ENCODE measurements at regions not wholly inside any gene's neighbourhood (a gene's known extent, or its start where the extent isn't known, plus 50 kb on each side); places are given as distances from the start of the nearest gene placed in this dataset.

DNA sequence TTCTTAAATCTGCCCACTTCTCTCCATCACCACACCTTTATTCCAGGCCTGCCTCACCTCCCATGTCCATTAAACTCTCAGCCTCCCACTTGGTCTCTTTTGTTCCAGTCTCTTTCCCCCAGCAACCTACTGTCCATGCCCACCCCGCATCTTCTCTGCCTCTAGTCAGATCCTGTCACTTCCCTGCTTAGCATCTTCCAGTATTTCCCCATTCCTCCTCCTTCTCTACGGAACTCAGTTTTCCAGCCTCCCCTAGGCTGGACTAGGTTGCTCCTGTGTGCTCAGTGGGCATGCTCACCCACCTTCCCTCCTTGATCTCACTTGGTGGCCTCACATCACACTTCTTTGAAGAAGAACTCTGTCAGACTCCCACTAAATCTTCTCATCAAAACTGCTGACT lies 179.8 kb downstream of the BAMBI start:
- no peak for DNase-seq (ENCODE audit: low read depth in 2 of 2)

DNA sequence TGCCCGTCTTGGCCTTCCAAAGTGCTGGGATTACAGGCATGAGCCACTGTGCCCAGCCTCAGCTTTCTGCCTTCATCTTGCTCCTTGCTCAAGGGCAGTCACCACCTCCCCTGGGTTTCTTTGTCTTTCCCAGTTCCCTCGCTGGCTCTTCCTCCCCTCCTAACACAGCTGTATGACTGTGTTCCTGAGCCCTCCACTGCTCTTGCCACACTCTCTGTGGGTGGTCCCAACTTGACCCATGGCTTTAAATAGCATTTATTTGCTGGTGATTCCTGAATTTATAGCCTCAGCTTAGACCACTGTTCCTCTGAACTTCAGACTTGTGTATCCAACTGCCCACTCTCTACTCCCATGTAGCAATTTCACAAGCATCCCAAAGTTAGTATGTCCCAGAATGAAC lies 181.3 kb downstream of the BAMBI start:
- DNase-seq (ENCODE audit: low read depth in 2 of 2) = no peak

DNA sequence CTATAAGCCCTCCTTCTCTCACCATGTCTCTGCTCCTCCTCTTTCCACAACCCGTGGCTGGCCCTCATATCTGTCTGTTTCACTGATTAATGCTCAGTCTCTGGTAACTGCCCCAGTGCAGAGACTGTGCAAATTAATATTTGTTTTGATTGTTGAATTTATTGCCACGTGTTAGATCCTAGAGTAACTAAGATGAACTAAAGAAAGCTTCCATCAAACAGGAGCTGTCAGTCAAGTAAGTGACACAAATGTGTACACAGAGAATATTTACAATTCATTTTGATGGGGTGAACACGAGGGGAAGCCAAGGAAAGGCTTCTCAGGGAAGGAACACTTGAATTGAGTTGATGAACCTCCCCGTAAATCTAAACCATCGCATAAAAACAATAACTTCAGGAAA lies 182.5 kb downstream of the BAMBI start:
- no peak for DNase-seq (ENCODE audit: low read depth in 2 of 2)

DNA sequence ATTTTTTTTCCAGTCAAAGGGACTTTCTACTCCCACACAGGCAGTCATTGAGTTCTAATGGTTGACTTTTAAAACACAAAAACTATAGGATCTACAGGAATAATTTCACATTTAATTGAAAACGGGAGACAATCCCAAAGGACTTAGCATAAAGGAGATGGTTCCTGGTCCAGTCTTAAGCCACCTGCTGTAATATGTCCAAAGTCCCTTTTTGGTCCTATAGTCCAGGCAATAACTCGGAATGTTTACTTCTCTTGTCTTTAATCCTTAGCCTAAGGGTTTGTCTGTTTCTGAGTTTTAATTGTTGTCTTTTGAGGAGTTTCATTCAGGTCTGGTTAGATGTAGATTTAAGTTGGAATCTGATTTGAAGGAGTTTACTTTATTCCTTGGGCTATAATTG lies 184.9 kb downstream of the BAMBI start:
- no peak for DNase-seq (ENCODE audit: low read depth in 2 of 2)

DNA sequence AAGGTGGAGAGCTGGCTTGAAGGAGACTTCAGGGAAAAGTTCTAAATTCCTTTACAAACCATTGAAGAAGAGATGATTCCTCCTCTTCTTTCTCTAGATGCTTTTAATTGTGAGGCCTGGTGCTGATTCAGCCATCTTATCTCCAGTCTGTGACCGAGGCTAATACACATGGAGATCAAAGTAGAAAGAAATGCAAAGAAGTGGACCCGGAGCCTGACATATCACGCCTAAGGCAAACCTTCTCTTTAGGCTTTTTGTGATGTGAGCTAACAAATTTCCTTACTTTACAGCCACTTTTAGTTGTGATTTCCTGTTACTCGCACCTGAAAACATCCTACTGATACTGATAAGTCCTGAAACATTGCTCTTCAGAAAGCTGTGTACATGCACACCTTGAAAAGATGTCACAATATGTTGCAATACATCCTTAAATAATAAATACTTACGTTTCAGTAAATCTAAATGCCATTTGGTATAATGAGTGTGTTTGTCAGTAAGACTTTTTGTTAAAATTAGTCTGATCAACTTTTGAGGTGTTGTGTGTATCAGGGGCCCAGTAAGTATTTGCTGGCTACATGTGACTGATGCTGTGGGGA lies 192.4 kb downstream of the BAMBI start:
- DNase-seq (ENCODE audit: low read depth in 2 of 2) = no peak

DNA sequence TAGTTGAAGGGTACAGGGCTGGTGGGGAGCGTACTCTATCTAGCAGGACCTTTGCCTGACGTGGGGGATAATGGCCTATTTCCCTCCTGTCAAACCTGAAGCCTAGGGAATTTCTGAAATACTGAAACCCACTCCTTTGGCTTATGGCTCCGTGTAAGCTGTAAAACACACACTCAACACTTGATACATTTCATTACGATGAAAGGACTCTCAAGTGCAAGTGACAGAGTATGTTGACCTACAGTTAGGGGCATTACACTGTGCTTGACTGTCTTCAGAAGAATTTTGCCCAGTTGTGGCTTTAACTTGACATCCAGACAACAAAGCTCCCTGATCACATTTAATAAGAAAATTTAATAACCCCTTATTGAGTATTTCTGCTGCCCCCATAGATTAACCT lies 194.3 kb downstream of the BAMBI start:
- DNase-seq (ENCODE audit: low read depth in 2 of 2) = no peak

DNA sequence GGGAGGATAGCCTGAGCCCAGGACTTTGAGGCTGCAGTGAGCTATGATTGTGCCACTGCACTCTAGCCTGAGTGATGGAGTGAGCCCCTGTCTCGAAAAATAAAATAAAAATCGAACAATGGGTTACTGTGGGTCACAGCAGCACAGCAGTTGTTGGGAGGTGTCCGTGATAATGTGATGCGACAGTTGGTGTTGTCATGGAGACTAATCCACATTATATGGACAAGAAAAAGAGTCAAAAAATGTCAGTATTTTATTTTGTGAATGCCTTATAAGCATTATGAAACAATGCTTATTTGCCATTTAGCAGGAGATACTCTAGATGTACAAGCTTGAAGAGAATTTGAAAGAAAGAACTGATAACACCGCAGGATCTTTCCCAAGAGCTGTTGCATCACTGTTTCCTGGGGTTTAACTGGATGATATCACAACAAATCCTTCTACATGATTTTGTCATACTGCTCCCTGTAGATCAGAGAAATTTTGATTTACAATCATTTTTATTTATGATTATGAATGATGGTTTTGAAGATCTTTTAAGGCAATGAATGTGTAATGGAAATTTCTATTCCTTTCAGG lies 195.4 kb downstream of the BAMBI start:
- DNase-seq (ENCODE audit: low read depth in 2 of 2) = no peak

DNA sequence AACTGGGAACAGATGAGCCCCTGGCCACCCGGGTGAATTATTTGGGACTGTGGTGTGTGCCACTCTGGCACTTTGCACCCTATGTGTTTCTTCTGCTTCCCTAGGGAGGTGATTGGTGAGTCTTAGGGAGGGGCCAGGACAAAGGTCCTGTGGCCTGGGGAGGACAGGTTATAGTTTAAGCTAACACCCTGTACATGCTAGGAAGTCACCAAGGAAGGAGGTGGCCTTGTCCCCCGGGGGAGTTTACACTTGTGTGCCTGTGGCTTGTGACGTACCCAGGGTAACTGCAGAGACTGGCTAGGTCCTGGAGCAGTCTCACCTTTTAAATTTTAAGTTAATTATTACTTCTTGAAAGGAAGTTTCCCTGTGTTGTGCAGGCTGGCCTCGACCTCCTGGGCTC lies 196.2 kb downstream of the BAMBI start:
- no peak for DNase-seq (ENCODE audit: low read depth in 2 of 2)

DNA sequence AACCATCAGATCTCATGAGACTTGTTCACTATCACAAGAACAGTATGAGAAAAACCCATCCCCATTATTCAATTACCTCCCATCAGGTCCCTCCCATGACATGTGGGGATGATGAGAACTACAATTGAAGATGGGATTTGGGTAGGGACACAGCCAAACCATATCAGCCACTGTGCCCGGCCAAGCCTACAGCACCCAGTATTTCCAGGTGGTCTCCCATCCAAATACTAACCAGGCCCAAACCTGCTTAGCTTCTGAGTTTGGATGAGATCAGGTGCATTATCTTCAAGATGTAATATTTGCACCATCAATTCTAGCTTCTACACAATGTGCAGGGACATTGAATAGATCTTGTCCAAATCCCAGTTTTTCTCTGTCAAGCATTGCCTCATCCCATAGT lies 196.9 kb downstream of the BAMBI start:
- no peak for DNase-seq (ENCODE audit: low read depth in 2 of 2)

DNA sequence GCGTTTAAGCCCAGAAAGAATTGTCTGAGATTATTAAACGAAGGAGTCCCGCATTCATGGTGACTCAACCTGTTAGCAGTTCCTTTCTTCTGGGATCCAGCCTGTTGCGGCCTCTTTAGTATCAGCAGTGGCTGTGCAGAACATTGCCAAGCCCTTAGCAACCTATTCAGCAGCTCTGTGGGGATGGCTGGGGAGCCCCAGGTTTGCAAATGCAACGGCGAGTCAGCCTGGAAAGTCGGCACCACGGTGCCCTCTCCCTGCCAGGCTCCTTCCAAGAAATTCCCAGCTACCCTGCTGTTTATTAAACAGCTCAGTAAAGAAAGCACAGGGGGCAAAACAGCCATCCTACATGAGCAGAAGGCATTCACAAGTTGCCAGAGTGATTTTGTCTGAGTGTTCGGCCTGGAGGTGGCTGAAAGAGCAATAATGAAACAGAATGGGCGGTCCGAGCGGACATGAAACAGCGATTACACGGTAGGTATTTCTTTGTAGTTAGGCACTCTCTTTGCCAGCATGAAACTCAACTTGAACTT lies 198.3 kb downstream of the BAMBI start:
- DNase-seq (ENCODE audit: low read depth in 2 of 2) = peak in 1 of 2 donors; percentile 7

DNA sequence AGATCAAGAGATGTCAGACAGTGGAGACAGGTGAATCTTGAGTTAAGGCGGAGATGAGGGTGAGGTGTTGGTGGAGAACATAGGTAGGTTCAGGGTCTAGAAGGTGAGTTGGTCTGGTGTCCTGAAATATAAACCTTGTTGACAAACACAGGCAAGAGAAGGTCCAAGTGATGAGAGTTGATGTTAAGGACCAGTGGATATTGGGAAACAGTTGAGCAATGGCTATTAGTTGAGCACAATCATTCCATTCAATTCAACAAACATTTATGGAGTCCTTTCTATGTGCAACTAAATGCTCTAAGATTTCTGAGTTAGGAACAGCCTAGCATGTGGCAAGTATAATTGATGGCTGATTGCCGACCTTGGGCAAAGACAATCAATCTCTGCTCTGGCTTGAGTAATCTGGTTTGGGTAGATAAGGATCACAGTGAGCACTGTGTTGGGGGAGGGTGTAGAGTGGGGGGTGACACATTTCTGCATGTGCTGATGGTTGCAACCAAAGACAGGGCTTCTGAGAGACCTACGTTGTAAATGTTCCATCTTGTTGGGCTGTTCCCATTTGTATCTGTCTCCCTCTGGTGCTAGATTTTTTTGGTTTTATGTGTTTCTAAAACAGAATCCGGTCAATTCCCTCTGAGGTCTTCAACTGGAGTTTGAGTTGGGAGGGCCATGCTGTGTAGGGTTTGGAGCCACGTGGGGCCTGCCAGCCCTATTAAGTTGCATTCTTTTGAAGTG lies 201.1 kb downstream of the BAMBI start:
- DNase-seq (ENCODE audit: low read depth in 2 of 2) = no peak

DNA sequence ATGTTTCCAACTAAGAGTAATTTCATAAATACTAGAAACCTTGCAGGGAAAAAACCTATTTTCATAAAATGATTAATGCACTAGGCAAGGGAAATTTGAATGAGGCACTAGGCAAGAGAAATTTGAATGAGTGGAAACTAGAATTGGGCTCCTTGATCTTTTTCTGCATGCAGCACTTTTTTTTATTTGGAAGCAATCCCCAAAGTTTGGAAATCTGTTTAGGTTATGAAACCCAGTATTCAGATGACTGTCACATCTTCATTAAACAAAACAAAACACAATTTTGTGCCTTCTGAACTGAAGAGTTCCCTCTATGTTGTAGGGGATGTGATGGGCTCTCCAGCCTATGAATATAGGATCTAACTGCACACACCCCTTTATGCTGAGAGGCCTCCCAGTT lies 201.9 kb downstream of the BAMBI start:
- no peak for DNase-seq (ENCODE audit: low read depth in 2 of 2)

DNA sequence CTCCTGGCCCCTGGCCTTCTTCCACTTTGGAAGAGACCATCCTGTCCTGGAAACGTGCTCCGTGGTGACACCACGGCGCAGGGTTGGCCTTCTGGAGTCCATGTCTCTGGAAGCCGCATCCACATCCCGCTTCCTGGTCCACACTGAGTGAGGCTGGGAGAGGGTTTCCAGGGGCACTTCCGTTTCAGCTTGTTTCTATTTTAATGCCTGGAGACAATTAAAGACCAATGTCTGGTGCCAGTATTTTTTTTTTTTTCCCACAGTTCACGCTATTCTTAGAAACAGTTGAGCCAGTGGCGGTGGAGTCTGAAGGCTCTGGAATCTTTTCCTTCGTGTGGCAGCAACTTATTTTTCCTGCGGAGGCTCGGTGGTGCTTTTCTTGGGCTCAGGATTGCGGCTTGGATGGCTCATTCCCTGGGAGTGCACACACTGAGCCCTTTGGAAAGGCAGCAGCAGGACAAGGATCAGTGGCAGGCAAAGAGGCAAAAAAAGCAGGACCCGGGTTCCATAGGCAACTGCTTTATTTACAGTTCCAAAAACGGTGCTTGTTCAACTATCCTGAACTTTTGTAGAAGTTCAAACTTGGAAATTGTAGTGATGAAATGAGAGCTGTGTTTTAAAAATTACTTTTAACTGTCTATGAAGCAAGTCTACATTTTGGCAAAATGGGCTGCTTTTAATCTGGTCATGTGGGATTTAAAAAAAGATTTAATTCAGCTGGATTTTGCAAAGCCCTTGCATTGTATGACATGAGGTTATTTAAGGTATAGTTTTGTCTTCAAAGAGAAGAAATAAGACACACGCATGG lies 202.8 kb downstream of the BAMBI start:
- peak in 1 of 2 donors; percentile 30 for DNase-seq (ENCODE audit: low read depth in 2 of 2)

DNA sequence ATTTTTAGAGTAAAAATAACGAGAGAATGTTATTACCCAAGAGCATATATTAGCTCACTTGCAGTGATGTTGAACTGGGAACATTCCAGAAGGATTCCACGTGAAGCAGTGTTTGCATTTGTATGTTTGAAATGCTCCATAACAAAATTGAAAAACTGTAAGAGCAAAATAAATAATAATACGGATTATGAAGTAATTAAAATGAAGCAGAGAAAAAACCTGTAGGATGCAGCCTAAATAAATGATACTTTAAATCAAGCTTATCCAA lies 203.3 kb downstream of the BAMBI start:
- no peak for DNase-seq (ENCODE audit: low read depth in 2 of 2)

DNA sequence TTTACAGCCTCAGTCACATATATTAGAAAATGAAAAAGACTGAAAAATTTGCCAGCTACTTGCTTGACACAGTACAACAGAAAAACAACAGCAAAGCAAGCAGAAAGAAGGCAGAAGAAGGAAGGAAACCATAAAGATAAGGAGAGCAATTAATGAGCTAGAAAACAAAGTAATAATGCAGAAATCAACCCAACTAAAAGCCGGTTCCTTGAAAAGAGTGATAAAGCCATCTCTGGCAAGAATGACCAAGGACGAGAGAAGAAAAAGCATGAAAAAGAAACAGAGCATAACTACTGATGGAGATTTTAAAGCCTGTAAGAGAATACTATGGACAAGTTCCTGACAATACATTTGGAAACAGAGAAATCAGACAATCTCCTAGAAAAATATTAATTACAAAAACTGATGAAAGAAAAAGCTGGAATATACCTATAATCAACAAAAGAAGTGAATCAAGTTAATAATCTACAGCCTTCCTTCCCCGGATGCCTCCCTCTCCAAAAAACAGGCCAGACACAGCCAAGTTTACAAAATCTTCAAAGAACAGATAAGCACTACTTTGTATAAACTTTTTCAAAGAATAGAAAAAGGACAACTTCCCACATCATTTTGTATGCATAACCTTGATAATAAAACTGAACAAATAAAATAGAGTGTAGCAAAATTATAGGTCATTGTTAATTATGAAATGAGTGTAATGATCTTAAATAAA lies 204.0 kb downstream of the BAMBI start:
- no peak for DNase-seq (ENCODE audit: low read depth in 2 of 2)

DNA sequence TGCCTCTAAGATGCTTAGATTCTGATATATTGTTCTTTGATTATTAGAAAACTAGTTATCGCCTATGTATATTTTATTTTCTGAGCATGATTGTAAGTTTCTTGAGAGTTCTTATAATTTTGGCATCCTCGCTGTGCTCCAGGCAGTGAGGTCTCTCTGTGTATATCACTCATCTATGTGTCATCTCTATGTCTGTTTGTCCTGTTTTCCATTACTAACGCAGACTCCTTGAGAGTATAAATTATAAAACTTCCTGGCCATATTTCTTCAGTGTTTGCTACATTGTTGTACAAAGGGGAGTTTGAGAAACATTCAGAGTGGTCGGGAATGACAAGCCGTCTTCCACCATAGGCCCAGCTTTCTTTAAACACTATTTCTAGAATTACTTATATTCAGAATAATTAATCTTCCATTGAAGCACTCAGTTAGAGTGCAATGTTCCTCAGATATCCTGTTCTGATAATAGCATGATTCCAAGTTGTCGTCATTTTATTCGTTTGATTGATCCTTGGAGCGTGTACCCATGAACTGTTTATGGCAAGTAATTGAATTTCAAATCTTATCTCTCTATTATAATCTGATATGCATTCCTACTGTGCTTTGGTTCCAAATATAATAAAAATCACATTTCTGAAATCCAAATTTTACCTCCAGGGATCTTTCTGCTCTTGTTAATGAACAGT lies 206.6 kb downstream of the BAMBI start:
- DNase-seq (ENCODE audit: low read depth in 2 of 2) = no peak

DNA sequence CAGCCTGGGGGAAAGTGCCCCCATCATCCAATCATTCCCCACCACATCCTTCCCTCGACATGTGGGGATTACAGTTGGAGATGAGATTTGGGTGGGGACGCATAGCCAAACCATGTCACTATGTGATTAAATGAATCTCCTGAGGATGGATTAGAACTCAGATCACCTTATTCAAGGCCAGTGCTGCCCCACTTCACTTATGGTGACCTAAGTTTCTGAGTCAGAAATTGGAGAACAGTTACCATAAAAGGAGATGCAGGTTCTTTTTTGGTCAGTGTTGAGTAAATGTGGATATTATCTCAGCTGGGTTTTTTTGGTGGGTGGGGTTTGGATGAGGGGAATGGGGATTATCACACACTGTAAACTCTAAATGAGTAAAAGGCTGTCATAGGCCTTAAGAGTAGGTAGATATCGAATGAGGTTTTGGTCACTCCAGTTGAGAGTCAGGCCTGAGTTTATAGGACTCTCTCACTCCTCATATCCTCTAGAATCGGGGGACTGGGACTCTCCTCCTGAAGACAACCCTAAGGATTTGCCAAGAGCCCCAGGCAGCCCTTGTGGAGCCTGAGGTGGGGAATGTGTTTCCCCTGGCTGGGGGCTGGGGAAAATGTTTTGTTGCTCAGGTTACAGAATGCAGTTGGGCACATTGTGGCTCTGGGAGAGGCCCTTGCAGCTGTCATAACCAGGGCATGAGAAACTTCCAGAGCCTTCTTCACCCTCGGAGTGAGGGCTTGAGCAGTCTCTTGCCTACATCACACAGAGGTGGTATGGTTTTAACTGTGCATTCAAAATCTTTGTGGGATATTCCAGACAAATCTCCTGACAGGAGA lies 213.0 kb downstream of the BAMBI start:
- DNase-seq (ENCODE audit: low read depth in 2 of 2) = no peak

DNA sequence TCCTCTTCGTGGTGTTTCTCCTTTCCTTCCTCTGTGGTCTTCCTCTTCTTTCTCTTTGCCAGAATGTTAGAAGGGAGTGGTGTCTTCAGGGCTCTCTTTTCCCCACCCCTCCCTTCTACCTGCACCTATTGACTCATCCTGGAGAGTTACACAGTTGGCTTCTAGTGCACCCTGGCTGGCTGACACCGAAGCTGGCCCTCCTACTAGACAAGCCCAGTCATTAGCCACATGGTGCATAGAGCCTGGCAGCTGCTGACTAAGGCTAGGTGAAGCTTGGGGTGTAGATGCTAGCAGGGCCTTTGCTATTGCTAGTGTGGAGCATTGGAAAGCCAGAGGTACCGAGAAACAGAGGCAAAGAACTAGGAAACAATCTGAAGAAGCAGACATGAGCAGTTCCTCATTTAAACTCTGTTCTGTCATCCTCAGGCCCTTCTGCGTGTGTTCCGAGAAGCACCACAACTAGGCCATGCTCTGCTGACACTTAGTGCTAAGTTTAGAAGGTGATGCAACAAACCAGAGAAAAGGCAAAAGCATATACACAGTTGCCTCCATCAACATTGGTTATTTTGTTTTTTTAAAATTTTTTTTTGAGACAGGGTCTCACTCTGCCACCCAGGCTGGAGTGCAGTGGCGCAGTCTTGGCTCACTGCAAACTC lies 213.9 kb downstream of the BAMBI start:
- no peak for DNase-seq (ENCODE audit: low read depth in 2 of 2)

DNA sequence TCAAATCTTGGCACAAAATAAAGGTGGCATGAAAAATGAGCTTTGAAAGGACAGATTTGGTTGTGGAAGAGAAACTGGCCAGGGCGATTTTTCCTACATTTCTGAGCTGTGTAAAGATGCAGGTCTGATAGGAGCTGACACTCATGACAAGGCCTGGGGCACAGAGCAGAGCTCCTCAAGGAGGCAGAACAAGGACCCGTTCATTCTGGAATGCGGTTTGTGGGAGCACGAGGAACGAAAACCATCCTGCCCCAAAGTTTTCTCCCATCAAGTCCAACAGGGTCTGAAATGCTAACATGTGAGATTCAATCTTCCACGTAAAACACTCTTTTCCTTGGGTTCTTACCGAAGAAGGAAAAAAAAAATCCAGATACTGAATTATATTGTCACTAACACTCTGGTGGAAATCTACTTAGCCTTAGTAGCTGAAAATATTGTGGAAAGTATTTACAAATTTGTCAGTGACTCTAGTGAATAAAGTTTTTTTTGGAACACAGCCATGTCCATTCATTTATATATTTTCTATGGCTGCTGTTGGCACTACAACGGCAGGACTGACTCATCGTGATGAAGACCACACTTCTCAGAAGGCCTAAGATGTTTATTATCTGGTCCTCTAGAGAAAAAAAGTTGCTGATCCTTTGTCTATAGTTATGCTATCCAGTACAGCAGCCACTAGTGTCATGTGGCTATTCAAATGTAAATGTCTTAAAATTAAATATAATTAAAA lies 215.7 kb downstream of the BAMBI start:
- peak; percentile 4 to 73 for DNase-seq (ENCODE audit: low read depth in 2 of 2)
